Left forelimb (tissue), 1 donor: ENCODE measurements at regions not wholly inside any gene's neighbourhood (a gene's known extent, or its start where the extent isn't known, plus 50 kb on each side); places are given as distances from the start of the nearest gene placed in this dataset.

ENCODE experiments used
- DNase-seq: peaks from one replicate; pipeline ENCODE4 v3.0.0-alpha.2; 2018; ENCODE audit warnings: low spot score

DNA sequence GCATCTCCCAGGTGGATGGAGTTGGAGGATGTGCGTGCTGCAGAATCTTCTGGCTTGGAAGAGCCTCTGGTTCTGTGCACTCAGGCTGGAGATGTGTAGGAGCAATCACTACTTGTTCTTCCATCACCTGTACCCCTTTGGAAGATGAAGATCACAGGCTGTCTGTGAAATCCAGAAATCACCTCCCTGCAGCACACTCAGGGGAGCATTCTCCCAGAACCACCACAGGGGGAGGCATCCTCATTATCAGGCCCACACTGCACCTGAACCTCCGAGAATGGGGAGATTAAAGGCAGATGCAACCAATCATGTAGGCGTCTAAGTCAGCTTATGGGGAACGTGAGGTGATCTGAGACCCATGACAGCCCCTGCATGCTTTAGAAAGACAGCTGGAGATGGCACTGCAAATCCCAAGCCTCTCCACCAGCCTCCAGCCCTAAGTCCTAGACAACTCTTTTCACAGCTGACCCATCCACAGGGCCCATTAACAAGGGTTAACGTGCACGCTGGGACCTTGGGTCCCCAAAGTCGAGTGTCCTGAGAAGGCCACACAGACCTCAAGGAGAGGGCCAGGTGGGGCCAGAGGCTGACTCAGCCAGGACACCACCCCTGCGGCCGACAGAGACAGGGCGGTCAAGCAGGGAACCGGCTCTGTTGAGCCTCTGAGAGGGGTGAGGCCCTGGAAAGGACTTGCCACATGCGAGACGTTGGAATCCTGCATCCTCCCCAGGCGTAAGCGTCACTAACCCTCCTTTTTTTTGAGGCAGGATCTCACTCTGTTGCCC lies 314.9 kb downstream of the EIPR1 start:
- DNase-seq: no peak

DNA sequence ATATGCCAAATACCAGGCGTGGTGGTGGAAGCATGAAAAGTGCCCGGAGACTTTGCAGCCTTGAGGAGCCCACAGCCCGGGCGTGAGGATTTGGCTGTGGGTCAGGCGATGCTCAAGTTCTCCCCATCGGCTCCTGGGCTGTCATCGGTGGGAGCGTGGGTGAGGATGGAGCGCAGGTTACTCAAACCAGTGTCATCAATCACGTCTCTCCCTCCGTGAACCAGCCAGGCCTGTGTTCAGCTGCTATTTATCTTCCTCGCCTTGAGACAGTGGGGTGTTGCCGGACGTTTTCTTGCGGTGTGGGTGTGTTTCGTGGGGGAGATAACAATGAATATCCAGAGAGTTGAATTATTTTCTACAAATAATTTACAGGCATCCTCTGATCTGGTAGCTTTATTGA lies 317.6 kb downstream of the EIPR1 start:
- no peak for DNase-seq

DNA sequence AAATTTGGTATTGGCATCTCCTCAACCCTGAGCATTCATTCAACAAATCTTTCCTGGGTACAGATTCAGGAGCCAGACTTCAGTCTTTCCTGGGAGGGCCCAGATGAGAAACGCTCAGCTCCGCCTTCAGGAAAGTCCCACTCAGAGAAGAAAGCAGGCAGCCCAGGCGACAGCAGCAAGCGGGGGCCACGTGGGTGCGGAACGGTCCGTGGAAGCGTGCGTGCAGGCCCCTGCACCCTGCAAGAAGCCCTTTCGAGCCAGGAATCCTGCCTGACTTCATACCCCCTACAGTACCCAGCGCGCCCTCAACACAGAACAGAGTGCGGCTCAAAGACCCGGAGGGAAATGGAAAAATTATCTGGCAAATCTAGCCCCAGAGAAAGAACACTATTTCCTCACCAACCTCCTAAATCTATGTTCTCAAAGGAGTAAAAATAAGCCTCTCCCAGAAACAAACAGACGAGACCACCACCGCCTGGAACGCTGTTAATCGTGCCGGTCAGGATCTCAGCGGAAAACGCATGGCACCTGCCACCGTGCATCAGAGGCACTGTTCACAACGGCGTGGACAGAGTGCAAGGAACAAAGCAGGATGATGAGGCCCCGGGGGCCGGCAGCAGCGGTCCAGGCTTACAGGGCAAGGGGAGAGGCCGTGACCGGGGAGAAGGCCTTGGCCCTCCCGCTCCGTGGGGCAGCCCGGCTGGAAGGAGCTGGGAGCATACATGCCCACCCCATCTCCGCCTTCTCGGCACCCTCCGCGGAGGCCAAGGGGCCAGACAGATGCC lies 318.3 kb downstream of the EIPR1 start:
- peak; percentile 60 for DNase-seq

DNA sequence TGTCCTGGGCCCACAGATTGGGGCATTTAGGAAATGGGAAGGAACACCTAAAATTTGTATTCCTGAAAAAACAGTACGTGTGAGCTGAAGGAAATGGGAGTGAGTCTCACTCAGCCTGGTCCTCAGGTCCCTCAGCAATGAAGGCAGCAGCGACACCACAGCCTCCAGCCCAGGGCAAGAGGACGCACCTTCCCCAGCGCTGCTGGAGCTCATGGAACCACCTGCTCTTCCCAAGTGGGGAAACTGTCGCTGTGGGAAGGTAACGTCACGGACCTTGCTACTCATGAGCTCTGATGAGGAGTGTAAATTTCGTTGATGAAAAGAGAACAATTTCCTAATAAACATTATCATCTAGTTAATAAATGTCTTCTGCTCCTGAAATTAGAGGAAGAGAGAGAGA lies 323.6 kb downstream of the EIPR1 start:
- peak; percentile 5 for DNase-seq

DNA sequence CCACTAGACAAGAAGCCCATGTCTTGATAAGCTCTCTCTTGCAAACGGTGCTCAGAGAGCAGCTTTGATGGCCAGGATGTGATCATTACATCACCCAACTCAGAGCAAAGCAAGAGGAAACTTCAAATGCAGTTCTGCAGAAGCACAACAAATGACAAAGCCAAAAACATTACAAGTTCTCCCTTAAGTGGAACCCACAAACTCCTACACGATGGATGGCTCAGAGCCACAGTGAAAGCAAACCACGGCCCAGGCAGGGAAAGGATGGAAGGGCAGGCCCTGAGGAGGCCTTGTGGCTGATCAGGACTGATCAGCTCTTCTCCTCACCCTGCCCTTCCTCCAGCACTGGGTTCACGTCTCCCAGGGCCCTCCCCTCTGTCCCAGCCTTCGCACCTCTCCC lies 326.4 kb downstream of the EIPR1 start:
- no peak for DNase-seq

DNA sequence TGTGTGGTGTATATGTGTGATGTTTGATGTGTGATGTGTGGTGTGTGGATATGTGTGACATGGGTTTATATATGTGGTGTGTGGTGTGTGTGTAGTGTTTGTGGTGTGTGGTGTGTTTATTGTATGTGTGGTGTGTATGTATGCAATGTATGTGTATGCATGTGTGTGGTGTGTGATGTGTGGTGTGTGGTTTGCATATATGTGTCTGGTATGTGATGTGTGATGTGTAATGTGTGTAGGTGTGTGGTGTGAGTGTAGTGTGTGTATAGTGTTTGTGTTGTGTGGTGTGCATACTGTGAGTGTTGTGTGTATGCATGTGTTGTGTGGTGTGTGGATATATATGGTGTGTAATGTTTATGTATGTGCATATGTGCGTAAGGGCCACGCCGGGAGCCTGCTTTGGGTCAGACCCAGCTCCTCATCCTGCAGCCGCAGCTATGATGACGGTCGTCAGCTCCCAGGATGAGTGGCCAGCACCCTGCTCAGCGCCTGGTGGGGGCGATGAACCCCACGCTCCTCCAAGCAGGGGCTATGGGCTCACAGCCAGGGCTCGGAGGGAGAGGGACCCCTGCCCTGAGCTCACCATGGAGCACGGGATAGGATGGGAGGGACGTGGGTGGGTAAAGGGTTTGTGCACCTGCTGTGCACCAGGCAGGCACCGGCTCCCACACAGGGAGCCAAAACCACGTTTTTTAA lies 331.3 kb downstream of the EIPR1 start:
- no peak for DNase-seq

DNA sequence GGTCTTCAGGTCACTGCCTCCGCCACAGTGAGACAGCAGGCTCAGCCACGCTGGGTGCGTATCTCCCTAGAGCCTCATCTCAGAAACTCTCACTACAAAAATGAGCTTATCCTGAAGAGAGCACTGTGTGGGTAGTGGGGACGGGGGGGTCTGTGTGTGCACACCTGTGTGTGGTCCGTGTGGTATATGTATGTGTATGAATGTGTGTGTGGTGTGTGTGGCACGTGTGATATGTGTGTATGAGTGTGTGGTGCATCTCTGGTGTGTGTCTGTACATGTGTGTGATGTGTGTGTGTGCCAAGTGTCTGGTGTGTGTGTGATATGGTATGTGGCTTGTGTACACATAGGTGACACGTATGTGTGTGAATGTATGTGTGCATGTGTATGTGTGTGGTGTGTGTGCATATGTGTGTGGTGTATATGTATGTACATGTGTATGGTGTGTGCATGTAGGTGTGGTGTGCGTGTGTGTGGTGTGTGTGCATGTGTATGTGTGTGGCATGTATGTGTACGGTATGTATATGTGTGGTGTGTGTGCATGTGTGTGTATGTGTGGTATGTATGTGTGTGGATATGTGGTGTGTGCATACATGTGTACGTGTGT lies 332.2 kb downstream of the EIPR1 start:
- DNase-seq: no peak

DNA sequence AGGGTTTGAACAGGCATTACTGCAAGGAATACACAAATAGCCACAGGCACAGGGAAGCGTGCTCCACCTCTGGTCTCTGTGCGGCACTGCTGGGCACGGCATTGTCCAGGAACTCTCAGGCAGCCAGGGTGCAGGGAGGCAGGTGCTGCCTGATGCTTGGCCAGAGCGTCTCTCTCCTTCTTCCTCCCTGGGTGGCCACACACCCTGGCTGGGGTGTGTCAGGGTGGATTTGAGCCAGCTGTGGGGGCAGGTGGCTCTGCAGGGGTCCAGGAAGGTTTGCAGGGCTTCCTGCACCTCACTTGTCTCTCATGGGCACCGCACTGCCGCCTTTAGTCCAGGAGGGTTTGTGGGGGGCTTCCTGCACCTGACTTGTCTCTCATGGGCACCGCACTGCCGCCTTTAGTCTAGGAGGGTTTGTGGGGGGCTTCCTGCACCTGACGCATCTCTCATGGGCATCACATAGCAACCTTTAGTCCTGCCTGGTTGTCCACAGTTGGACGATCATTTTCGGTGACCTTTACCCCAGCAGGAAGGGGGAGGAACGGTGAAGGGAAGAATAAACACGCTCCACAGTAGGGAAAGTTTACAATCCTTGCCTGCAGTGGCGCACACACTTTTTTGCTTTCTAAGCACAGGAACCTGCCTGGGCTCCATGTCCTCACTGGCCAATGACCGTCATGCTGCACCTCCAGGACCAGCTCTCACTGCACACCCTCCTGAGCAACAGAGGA lies 332.9 kb downstream of the EIPR1 start:
- DNase-seq: peak; percentile 28

DNA sequence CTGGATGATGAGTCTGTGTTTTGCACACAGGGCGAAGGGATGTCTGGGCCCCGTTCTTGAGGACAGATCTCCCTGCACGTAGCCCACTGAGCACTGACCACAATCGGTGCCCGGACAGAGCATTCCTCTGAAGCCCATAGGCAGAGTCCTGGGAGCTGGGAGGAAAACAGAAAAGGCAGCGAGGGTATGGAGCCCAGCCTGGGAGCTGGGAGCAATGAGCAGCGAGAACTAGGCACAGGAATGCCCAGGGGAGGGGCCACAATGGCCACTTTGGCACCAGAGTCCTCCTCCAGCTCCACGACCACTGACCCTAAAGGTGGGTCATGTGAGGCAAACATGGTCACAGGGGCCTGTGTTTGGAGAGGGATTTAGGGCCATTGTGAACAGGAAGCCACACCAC lies 333.9 kb downstream of the EIPR1 start:
- no peak for DNase-seq

DNA sequence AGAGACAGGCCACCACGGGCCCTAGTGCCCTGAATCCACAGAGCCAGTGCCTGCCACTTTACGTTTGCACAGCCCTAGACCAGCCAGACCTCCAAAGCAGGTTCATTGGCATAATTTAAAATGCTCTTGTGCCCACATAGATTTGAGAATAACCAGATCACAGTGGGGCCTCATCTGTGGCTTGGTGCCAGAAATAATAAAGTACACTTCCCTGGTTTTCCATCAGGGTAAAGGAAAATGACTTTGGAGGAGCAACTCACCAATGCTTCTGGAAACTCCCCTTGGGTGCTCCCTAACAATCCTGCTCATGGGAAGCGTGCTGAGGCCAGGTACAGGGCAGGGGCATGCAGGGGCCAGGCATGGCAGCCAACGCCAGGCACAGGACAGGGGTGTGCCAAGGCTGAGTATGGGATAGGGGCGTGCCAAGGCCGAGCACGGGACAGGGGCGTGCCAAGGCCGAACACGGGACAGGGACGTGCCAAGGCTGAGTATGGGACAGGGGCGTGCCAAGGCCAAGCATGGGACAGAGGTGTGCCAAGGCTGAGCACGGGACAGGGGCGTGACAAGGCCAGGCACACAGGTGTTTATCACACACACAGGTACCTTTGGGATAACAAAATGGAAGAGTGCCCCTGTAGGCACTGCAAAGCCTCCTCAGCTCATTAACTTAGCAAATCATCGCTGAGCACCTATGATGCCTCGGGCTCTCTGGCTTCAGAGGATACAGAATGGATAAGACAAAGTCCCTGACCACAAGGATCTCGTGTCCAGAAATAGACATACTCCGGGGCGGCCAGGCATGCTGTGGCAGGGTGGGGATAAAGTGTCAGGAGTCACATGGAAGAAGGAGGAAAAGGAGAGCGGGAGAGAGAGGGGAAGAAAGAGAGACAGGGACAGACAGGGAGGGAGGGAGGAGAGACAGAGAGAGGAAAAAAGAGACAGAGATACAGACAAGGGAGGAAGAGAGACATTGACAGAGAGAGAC lies 334.7 kb downstream of the EIPR1 start:
- no peak for DNase-seq

DNA sequence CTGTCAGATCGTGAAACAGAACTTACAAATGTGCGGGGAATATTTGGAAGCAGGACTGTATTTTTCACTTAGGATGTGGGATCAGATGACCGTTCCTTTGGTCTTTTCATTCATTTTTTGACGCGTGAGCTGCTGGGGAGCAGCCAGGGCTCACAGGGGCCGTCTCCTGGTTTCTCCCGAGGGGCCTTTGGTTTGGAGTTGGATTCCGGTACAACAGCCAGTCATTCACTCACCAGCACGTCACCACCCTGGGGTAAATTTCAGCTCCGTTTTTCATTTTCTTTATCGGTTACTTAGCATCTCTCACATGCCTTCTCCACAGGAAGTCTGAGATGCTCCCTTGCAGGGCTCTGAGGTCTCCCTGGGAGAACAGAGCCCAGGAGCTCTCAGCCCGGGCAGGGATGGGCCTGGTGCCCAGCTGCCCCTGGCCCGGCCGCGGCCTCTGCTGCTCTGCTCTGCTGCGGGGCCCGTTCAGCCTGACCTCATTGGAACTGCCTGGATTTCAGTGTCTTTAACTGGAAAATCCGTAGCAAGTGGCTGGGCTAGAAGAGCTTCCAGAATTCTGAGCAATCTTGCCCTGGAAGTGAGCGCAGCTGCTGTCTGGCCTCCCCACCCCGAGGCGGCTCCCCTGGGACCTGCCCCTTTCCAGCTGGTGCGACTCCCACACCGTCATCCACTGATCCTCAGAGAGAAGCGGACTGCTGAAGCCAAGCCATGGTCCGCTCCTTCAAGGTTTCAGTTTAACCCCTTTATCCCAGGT lies 335.6 kb downstream of the EIPR1 start:
- peak; percentile 70 for DNase-seq

DNA sequence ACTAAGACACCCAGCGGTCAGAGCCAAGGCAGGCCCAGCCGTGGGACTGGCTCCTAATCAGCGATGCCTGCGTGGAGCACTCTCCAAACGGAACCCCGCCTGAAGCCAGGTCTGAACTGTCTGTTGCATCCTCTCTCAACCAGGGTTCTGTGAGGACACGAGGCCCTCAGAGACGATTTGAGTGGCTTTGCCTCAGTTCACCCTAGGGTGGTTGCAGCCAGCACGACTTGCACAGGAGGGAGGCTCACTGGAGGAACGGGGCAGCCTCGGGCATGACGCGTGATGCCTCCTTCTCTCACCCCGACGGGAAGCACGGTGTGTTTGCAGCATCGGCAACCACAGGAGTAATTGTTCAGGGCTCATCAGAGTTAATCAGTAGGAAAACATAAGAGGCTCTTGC lies 336.4 kb downstream of the EIPR1 start:
- DNase-seq: no peak

DNA sequence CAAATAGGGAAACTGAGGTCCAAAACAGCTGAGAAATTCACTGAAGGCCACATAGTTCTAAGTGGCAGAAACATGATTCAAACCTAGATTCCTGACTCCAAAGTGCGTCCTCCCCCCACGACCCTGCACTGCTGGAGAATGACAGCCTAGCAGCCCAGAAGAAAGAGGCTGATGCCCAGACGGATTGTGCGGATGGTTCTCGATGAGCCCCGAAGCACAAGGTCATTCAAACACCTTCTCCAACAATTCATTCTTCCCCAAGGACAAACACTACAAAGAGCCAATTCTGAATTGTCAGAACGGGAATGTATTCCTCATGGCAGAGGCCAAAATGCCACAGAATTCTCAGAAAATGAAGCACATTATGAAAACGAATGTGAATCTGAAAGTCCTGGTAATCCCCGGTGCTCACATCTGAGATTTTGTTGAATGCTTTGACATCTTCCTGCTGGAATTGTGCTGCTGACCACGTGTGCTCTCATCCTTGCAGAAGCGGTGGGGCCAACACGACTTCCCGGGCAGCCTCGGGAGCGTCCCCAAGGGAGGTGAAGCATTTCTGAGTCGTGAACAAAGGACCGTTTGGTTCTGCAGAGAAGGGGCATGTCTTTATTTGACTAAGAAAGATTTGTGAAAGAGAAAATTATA lies 337.0 kb downstream of the EIPR1 start:
- DNase-seq: no peak

DNA sequence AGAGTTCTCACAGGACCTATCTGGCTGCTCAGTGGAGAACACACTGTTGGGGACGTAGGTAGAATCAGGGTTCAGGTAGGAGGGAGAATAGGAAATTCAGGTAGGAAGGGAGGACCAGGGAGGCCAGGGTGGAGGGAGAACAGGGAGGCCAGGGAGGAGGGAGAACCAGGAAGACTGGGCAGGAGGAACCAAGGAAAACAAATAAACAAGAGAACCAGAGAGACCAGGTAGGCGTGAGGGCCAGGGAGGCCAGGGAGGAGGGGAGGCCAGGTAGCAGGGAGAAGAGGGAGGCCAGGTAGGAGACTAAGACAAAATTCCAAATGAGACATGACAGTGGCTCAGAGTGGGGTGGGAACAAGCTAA lies 337.6 kb downstream of the EIPR1 start:
- no peak for DNase-seq

DNA sequence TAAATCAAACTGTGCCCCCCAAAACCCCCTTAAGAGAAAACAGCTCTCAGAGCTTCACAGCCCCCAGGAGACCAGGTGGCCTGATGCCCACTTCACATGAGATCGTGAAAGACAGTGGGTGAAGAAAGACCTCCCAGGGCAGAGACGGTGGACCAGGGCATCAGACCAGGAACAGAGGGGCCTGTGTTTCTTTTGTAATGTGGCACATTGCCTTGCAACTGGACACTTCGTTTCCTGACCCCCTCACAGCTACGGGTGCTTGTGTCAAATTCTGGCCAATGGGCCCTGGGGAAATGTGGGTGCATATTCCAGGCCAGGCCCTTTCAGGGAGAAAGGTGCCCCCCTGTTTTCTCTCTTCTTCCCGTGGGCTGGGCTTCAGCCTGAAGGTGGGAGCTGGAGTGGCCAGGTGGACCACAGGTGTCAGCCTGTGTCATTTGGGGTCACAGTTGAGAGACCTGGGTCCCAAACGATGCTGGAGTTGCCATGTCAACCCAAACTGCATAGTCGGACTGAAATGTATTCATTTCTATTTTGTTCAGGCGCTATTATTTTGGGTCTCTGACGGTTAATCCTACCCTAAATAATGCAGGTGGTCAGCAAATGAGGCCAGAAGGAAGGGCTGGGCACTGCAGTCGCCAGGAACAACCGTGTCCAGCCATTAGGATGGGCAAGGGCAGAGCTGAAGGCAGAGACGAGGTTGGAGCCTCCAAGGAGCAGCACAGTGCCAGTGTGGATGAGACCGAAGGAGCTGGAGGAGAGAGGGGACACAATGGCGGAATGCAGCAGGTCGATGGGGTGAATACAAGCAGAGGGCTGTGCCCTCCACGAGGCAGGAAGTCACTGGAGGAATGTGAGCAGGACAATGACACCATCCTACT lies 338.2 kb downstream of the EIPR1 start:
- peak; percentile 45 for DNase-seq

DNA sequence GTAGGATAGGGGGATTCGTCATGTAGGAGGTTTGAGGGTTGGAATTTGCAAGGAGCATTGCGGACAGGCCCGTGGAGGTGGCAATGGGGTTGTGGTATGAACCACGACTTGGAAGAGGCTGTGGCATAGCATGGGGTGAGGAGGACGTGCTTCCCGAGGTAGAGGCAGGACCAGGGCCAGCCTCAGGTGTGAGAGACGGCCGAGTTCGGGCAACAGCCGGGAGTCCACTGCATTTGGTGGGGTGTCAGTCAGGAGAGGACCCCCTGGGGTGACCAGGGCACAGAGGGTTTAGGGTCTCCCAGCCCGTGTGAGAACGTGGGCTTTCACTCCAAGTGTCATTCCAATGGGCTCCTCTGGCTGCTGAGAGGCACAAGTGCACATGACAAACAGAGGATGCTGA lies 339.0 kb downstream of the EIPR1 start:
- DNase-seq: peak; percentile 47

DNA sequence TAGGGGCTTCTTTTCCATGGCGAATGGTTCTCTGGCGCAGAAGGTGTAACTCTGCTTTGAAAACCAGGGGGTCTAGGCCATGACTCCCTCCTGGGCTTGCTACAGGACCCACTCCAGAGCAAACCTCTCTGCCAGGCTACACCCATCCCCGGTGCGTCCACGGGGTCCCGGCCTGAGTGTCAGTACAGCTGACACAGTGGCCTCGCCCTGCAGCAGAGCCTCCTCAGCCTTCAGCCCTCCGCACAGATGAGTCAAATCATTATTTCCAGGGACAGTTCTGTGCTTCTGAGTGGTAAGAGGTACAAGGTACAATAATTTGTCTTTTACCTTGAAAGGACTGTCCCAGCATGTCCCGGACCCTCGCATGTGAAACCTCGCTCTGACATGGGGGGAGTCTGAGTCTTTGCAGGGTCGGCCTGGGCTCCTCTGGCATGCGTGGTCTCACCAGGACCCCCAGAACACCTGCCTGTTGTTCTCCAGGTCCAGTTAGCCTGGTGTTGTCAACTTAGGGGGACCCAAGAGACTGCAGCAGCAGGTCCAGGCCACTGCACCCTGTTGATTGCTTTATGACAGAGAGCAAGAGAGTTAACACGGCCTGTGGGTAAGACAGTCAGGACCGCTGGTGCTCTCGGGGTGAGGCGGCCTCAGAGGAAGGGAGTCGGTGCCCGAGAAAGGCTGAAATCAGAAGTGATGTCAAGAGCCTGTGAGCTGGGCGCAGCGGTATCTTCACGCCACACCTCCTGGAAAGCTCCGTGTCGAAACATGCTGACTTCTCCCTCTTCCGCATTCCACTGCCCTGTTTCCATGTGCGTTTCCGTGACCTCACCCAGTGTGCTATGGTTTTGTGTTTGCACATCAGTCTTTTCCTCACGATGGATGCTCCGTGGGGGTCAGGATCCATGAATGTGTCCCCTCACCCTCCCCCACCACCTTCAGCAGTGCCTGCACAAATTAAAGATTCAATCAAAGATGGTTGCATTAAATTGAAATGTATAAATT lies 340.1 kb downstream of the EIPR1 start:
- DNase-seq: no peak
